GM12892 (cell line): ENCODE measurements at regions not wholly inside any gene's neighbourhood (a gene's known extent, or its start where the extent isn't known, plus 50 kb on each side); places are given as distances from the start of the nearest gene placed in this dataset.

Source experiments
- POLR2A ChIP-seq: IDR thresholded peaks from 2 replicates; pipeline ENCODE4 v1.6.1; 2011; ENCODE audit warnings: low read depth, low read length, control low read depth
- POLR2AphosphoS5 ChIP-seq: IDR thresholded peaks from 2 replicates; pipeline ENCODE4 v1.6.1; 2011; ENCODE audit warnings: low read depth, low read length, control low read depth
- TAF1 ChIP-seq: IDR thresholded peaks from 2 replicates; pipeline ENCODE4 v1.6.1; 2011; ENCODE audit warnings: low read depth, mild to moderate bottlenecking, control low read depth, low read length, borderline replicate concordance

DNA sequence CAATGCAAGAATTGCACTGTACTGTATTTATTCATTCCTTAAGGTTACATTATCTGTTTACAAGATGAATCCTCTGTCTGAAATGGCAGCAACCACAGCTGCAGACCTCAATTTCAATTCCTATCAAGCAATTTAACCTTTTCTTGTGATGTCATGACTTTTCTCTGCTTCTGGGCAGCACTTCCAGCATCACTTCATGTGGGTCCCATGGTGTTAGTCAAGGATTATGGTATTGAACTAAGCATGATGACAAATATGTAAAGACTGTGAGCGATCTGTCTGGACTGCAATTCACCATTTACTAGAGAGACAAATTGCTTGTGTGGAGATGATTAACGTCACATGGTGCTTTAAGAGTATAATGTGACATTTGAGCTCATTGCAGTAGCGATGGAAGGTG, 90.5 kb upstream of the CCN2 start:
- TF ChIP-seq POLR2A (no peak), TAF1 (no peak), POLR2AphosphoS5 (no peak)
